ENCODE measurements at regions not wholly inside any gene's neighbourhood (a gene's known extent, or its start where the extent isn't known, plus 50 kb on each side); places are given as distances from the start of the nearest gene placed in this dataset.

DNA sequence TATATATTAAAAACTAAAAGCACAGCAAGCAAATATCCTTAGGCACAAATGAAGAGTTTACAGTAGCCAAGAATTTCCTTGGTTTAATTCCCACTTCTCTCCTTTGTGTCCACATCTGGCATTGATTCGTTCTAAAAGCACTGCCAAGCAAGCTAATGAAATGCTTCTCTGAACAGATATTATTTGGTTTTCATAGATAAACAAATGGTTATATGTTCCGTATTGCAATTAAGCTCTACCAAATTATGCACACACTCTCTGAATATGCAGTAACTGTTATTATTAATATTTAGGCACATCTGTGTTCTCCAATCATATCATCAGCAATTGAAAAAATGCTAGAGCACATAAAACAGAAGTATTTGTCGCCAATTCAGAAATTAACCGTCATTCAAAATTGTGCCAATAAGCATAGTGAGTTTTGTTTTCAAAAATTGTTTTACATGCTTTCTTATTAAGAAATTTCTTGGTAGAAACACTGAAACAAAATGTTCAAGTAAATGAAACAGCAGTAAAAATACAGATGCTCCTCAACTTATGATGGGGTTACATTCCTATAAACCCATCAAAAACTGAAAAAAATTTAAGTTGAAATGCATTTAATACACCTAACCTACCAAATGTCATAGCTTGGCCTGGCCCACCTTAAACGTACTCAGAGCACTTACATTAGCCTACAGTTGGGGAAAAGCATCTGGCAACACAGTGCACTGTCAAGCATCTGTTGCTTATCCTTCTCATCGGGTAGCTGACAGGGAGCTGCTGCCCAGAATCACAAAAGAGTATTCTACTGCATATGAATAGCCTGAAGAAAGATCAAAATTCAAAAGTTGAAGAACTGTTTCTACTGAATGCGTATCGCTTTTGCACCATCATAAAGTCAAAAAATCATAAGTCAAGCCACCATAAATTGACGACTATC, 2134.7 kb downstream of the PCDH9 start:
- DNase-seq (ENCODE audit: extremely low read depth, low read depth): no peak
- no peak for TF ChIP-seq CTCF (IDR thresholded peaks at IDR 0.05; ENCODE audit: low read depth, low read length)

GRCh38 chr13:65093357-65093756, 2136.8 kb downstream of the PCDH9 start:
- no peak for DNase-seq (ENCODE audit: extremely low read depth, low read depth)
- no peak for TF ChIP-seq CTCF (IDR thresholded peaks at IDR 0.05; ENCODE audit: low read depth, low read length)

DNA sequence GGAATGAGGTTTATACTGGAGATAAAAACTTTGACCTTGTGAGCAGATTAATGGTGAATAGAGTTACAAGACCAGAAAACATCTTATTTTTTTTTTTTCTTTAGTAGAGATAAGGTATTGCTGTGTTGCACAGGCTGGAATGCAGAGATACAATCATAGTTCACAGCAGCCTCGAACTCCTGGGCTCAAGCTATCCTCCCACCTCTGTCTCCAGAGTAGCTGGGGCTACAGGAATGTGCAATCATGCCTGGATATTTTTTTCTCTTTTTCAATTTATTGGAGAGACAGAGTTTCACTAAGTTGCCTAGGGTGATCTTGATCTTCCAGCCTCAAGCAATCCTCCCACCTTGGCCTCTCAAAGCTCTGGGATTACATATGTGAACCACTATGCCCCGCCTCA, 2139.1 kb downstream of the PCDH9 start:
- DNase-seq (ENCODE audit: extremely low read depth, low read depth): no peak
- no peak for TF ChIP-seq CTCF (IDR thresholded peaks at IDR 0.05; ENCODE audit: low read depth, low read length)

DNA sequence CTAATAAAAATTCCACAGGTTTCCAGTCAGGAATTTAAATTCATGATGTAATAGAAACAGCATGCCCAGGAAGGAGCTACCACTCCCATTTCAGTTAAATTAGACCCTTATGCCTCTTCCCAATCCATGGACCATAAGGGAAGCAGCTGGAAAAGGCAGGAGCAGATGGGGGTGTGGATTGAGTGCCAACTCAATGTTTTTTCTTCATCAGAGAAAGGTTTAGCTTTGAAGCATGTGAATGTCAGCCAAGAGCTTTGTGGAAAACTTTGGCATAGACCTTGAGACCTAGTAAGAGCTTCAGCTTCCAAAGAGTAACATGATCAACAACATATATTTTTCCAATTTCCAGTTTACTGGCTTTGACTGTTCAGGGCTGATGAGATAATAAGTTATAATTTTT, 2139.9 kb downstream of the PCDH9 start:
- DNase-seq (ENCODE audit: extremely low read depth, low read depth): no peak
- no peak for TF ChIP-seq CTCF (IDR thresholded peaks at IDR 0.05; ENCODE audit: low read depth, low read length)

- no peak for TF ChIP-seq CTCF (IDR thresholded peaks at IDR 0.05; ENCODE audit: low read depth, low read length)
- DNase-seq (ENCODE audit: extremely low read depth, low read depth): no peak
These were observed 2141.2 kb downstream of the PCDH9 start for GRCh38 chr13:65088906-65089305.

DNA sequence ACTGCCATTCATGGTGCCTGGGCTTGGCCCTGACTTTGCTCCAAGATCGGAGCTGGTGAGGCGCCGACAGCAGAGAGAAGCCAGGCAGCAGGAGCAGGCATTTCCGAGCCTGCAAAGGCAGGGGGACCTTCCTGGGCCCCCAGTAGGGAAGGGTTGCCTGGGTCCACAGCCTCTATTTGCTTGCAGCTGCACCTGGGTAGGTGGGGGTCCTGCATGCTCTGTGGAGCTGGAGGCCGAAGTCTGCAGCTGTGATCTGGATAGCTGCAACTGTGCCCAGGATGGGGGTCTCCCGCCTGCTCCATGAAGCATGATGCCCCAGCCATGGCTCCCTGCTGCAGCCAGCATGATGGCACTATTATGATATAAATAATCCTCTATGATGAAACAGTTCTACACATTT, 2144.2 kb downstream of the PCDH9 start:
- DNase-seq (ENCODE audit: extremely low read depth, low read depth): no peak
- no peak for TF ChIP-seq CTCF (IDR thresholded peaks at IDR 0.05; ENCODE audit: low read depth, low read length)

- DNase-seq (ENCODE audit: extremely low read depth, low read depth): no peak
- TF ChIP-seq CTCF (IDR thresholded peaks at IDR 0.05; ENCODE audit: low read depth, low read length): no peak
These were observed 2155.9 kb downstream of the PCDH9 start for GRCh38 chr13:65074248-65074647.

All from AG09319 (cell line).